Heart left ventricle (tissue), 16 donors: ENCODE measurements at regions not wholly inside any gene's neighbourhood (a gene's known extent, or its start where the extent isn't known, plus 50 kb on each side); places are given as distances from the start of the nearest gene placed in this dataset.

ENCODE experiments used
- ATAC-seq, 4 donors: fragments of 200-7000 bp; cut with Tn5 transposase; one replicate each; pipeline ENCODE4 v1.9.1; 2020 to 2022; ENCODE audit warnings: moderate library complexity in 4 of 4, mild to moderate bottlenecking in 3 of 4, moderate number of reproducible peaks in 1 of 4
- DNase-seq, 5 donors: peaks; one replicate each; pipeline ENCODE4 v3.0.0-alpha.2; 2020
- H3K27ac ChIP-seq, 12 donors: fragments of 200-600 bp; sonication (generic) in 4 of 12; one replicate each; pipeline versions ENCODE4 v1.5.0 to v1.8.0; 2016 to 2022; ENCODE audit warnings: mild to moderate bottlenecking in 2 of 12
- H3K27me3 ChIP-seq, 9 donors: fragments of 200-600 bp; sonication (generic) in 2 of 9; one replicate each; pipeline versions ENCODE4 v1.5.1 to v1.8.0; 2016 to 2022; ENCODE audit warnings: mild to moderate bottlenecking in 3 of 9
- H3K36me3 ChIP-seq, 9 donors: fragments of 200-600 bp; sonication (generic) in 2 of 9; one replicate each; pipeline versions ENCODE4 v1.5.0 to v1.8.0; 2018 to 2022; ENCODE audit warnings: mild to moderate bottlenecking in 2 of 9
- H3K4me1 ChIP-seq, 12 donors: fragments of 200-600 bp; sonication (generic) in 4 of 12; one replicate each; pipeline versions ENCODE4 v1.5.0 to v1.8.0; 2016 to 2022; ENCODE audit warnings: mild to moderate bottlenecking in 3 of 12
- H3K4me3 ChIP-seq, 12 donors: fragments of 200-600 bp; sonication (generic) in 4 of 12; one replicate each; pipeline versions ENCODE4 v1.5.0 to v1.8.0; 2017 to 2022; ENCODE audit warnings: mild to moderate bottlenecking in 9 of 12, moderate library complexity in 4 of 12
- H3K9me3 ChIP-seq, 12 donors: fragments of 200-600 bp; sonication (generic) in 4 of 12; one replicate each; pipeline versions ENCODE4 v1.5.0 to v1.8.0; 2016 to 2022; ENCODE audit warnings: mild to moderate bottlenecking in 1 of 12
- POLR2A ChIP-seq, 2 donors: fragments of 450-650 bp; IDR thresholded peaks; one replicate each; pipeline ENCODE4 v1.6.1; 2017; ENCODE audit warnings: antibody characterized with exemption in 2 of 2, mild to moderate bottlenecking in 2 of 2, moderate library complexity in 2 of 2
- WGBS, 4 donors: extraction: QIAGEN DNeasy Blood & Tissue Kit in 2 of 4; methylation state at CpG; one replicate each; pipeline versions ENCODE4 v1.1.5 to v1.1.7; 2013 to 2018; 5-methylcytosine and 5-hydroxymethylcytosine counted together
- intact Hi-C, 10 donors: fragments of 100-400 bp; cut with DNase I; formaldehyde crosslinking; loops; one replicate each; pipeline versions ENCODE4 v1.11.1 to v1.14.2; 2022
- TF ChIP-seq, protein P1 (sequence below), 12 donors: fragments of 200-600 bp; sonication (generic) in 4 of 12; IDR thresholded peaks; one replicate each; pipeline versions ENCODE4 v1.5.0 to v1.8.0; 2018 to 2022; ENCODE audit warnings: antibody characterized with exemption in 12 of 12, mild to moderate bottlenecking in 5 of 12
- donor health status: ischemic (EF 13 %, LVEDD 7.1; RV severe dilation, severe dysfunction).
- donor health status: healthy with polysubstance abuse.
- donor health status: DM: no; HTN: yes; CAD: no.
- donor health status: DM: no; HTN: no; CAD: no.
- donor health status: ischemic (EF 25% LVEDD 6.9; RV normal size, moderate dysfunction).
- donor health status: ischemic (EF 25% LVEDD 5.7; RV mildly dilated, moderate dysfunction).
- donor health status: healthy.
- donor health status: DM: yes; HTN: yes; CAD: no.
- donor health status: ischemic (EF 35%, LVEDD 5.7; RV mildly dilated, moderate dysfunction).
- donor health status: nonischemic (EF 11% LVEDD 7.7; RV severe dilation, severe dysfunction).
- donor health status: DM: yes; HTN: yes; CAD: no.
- donor health status: PGD.
- donor health status: ischemic (EF 29% LVEDD 5.4; RV normal size, mild dysfunction).
- donor health status: nonischemic (EF 23%, LVEDD 6.1; RV moderate dilation, normal function).

DNA sequence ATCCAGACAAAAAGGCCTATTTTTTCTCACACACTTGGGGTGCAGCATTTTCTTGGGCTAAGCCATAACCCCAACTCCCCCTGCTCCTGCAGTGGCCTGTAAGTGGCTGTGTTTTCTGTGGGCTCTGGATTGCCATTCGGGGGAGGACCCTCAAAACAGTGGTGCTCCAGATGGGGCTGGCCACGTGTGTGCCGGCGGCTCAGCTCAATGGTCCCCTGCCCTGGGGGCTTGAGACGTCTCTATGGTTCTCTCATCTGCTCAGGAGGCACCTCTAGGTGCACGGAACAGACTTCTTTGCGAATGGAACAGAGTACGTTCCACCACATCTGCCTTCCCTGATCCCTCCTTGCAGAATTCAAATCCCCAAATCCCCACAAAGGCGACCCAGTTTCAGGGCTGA, 250.0 kb upstream of the SHH start:
- TF ChIP-seq POLR2A (IDR thresholded peaks at IDR 0.05) = no peak
- TF ChIP-seq, protein P1, sequence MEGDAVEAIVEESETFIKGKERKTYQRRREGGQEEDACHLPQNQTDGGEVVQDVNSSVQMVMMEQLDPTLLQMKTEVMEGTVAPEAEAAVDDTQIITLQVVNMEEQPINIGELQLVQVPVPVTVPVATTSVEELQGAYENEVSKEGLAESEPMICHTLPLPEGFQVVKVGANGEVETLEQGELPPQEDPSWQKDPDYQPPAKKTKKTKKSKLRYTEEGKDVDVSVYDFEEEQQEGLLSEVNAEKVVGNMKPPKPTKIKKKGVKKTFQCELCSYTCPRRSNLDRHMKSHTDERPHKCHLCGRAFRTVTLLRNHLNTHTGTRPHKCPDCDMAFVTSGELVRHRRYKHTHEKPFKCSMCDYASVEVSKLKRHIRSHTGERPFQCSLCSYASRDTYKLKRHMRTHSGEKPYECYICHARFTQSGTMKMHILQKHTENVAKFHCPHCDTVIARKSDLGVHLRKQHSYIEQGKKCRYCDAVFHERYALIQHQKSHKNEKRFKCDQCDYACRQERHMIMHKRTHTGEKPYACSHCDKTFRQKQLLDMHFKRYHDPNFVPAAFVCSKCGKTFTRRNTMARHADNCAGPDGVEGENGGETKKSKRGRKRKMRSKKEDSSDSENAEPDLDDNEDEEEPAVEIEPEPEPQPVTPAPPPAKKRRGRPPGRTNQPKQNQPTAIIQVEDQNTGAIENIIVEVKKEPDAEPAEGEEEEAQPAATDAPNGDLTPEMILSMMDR (IDR thresholded peaks at IDR 0.05) = no peak
- Histone ChIP-seq H3K4me3 (no peak overlapping the region), H3K36me3 (no peaks in the 10 kb centered on the region), H3K27me3 (peaks cover 0 to 8% (median 0%) of the 10 kb centered on the region in 9 donors), H3K27ac (no peak overlapping the region), H3K9me3 (no peaks in the 10 kb centered on the region), H3K4me1 (no peaks in the 10 kb centered on the region)
- 84 to 90% (median 85%) methylated on average over 9 of the region's 9 CpGs for WGBS, 4 donors
- DNase-seq (no peak), ATAC-seq (no peak)
- intact Hi-C loops = no loop called here

DNA sequence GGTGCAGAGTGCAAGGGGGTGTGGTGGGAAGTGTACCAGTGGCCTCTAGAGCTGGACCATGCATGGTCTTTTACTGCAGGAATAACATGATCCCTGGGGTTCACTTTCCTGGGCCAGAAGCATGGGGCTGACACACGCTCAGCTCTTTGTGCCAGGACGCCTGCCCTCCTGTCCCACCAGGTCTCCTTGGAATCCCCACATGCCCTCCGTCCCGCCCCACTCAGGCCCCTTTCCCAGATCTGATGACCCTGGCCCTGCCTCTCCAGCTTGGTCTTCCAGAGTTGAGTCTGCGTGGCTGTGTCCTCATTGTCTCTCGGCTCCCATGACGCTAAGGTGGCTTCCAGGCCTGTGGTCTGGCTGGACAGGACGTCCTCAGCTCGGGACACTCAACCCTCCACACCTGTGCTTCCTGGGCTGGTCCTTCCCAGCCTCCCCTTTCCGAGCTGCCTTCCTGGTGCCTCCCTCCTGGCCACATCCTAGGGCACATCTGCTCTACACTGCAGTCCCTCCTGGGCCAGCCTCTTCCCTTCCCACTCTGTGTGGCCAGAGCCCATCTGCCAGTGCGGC, 249.5 kb upstream of the SHH start:
- no peak overlapping the region for H3K4me3 ChIP-seq
- 85 to 90% (median 89%) methylated on average over 11 of the region's 11 CpGs for WGBS, 4 donors
- H3K36me3 ChIP-seq = no peaks in the 10 kb centered on the region
- intact Hi-C loops = no loop called here
- no peak for DNase-seq
- H3K27me3 ChIP-seq = peaks cover 0 to 8% (median 0%) of the 10 kb centered on the region in 9 donors
- H3K9me3 ChIP-seq = no peaks in the 10 kb centered on the region
- no peak overlapping the region for H3K27ac ChIP-seq
- TF ChIP-seq POLR2A (IDR thresholded peaks at IDR 0.05) = no peak
- TF ChIP-seq, protein P1 (IDR thresholded peaks at IDR 0.05) = no peak
- H3K4me1 ChIP-seq = no peaks in the 10 kb centered on the region
- ATAC-seq = no peak

DNA sequence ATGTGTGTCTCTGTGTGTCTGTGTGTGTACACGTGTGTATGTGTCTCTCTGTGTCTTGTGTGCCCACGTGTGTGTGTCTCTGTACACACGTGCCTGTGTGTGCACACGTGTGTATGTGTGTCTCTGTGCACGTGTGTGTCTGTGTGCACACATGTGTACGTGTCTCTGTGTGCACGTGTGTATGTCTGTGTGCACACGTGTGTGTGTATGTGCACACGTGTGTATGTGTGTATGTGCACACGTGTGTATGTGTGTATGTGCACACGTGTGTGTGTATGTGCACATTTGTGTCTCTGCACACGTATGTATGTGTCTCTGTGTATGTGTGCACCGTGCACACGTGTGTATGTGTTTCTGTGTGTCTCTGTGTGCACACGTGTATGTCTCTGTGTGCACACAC, 248.7 kb upstream of the SHH start:
- WGBS, 4 donors = 79 to 89% (median 86%) methylated on average over 12 to 15 of the region's 15 CpGs
- Histone ChIP-seq H3K36me3 (no peaks in the 10 kb centered on the region), H3K4me3 (no peak overlapping the region), H3K4me1 (no peaks in the 10 kb centered on the region), H3K27ac (no peak overlapping the region), H3K27me3 (peaks cover 0 to 3% (median 0%) of the 10 kb centered on the region in 9 donors), H3K9me3 (no peaks in the 10 kb centered on the region)
- ATAC-seq = no peak
- intact Hi-C loops = no loop called here
- no peak for DNase-seq
- TF ChIP-seq POLR2A (IDR thresholded peaks at IDR 0.05) = no peak
- TF ChIP-seq, protein P1 (IDR thresholded peaks at IDR 0.05) = no peak

DNA sequence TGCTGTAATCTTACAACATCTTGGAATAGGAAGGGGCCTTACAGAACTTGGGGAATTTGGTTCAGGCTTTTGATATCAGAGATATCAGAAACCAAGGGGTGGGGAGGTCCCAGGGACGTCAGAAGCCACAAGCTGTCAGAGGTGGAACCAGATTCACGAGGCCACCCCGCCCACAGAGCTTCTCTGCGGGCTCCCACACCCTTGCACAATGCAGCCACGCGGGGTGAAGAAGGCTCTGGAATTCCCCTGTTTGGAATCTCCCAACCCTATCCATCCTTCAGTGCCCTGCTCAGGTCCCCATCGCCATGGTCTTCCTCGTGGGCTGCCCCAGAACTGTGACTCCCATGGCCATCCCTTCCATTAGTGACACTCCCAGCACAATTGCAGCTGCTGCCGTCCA, 247.1 kb upstream of the SHH start:
- ATAC-seq (no peak), DNase-seq (no peak)
- Histone ChIP-seq H3K9me3 (no peaks in the 10 kb centered on the region), H3K4me1 (no peaks in the 10 kb centered on the region), H3K27ac (no peak overlapping the region), H3K4me3 (no peak overlapping the region), H3K36me3 (no peaks in the 10 kb centered on the region), H3K27me3 (no peaks in the 10 kb centered on the region)
- intact Hi-C loops = no loop called here
- TF ChIP-seq, protein P1 (IDR thresholded peaks at IDR 0.05) = no peak
- no peak for TF ChIP-seq POLR2A (IDR thresholded peaks at IDR 0.05)
- 76 to 85% (median 81%) methylated on average over 9 of the region's 9 CpGs for WGBS, 4 donors
